Liver (tissue), 8 donors: ENCODE measurements at regions not wholly inside any gene's neighbourhood (a gene's known extent, or its start where the extent isn't known, plus 50 kb on each side); places are given as distances from the start of the nearest gene placed in this dataset.

Experiments used
- DNase-seq: peaks from one replicate; pipeline ENCODE4 v3.0.0-alpha.2; 2017; ENCODE audit warnings: low spot score
- H3K27ac ChIP-seq, 2 donors: one replicate each; pipeline ENCODE4 v1.7.0; 2013; ENCODE audit warnings: inconsistent platforms in 2 of 2, low read length in 2 of 2, control low read depth in 1 of 2, low read depth in 1 of 2, mild to moderate bottlenecking in 1 of 2
- H3K27me3 ChIP-seq, 4 donors: one replicate each; pipeline versions ENCODE4 v1.6.1 to v1.7.0; 2013; ENCODE audit warnings: low read length in 3 of 4, inconsistent platforms in 1 of 4, mild to moderate bottlenecking in 1 of 4, moderate library complexity in 1 of 4; ENCODE audit not compliant: control insufficient read depth in 4 of 4, insufficient read depth in 4 of 4
- H3K36me3 ChIP-seq, 4 donors: one replicate each; pipeline versions ENCODE4 v1.6.1 to v1.7.0; 2013; ENCODE audit warnings: low read length in 3 of 4, mild to moderate bottlenecking in 3 of 4, low read depth in 1 of 4, moderate library complexity in 1 of 4; ENCODE audit not compliant: control insufficient read depth in 4 of 4, insufficient read depth in 3 of 4
- H3K4me1 ChIP-seq, 4 donors: one replicate each; pipeline versions ENCODE4 v1.6.1 to v1.7.0; 2013; ENCODE audit warnings: low read length in 3 of 4, mild to moderate bottlenecking in 3 of 4, moderate library complexity in 1 of 4; ENCODE audit not compliant: control insufficient read depth in 4 of 4, insufficient read depth in 4 of 4
- H3K4me3 ChIP-seq, 3 donors: one replicate each; pipeline versions ENCODE4 v1.6.1 to v1.7.0; 2013; ENCODE audit warnings: low read length in 3 of 3, control low read depth in 1 of 3, low read depth in 1 of 3, mild to moderate bottlenecking in 1 of 3
- H3K9ac ChIP-seq, 2 donors: one replicate each; pipeline ENCODE4 v1.7.0; 2013; ENCODE audit warnings: low read length in 2 of 2, mild to moderate bottlenecking in 2 of 2, moderate library complexity in 2 of 2, control low read depth in 1 of 2, low read depth in 1 of 2
- H3K9me3 ChIP-seq, 4 donors: one replicate each; pipeline versions ENCODE4 v1.6.1 to v1.7.0; 2013; ENCODE audit warnings: low read length in 3 of 4; ENCODE audit not compliant: control insufficient read depth in 4 of 4
- ATF3 ChIP-seq: IDR thresholded peaks from 2 replicates; pipeline ENCODE4 v1.6.1; 2016; ENCODE audit warnings: antibody characterized with exemption
- CTCF ChIP-seq: fragments of 150-350 bp; IDR thresholded peaks from 2 replicates; pipeline ENCODE4 v1.5.1; 2017; ENCODE audit warnings: improper control_type of control experiment, low read depth, low read length; ENCODE audit not compliant: missing input control
- EGR1 ChIP-seq, 2 donors: IDR thresholded peaks; 2 replicates each; pipeline ENCODE4 v1.6.1; 2016 to 2018; ENCODE audit warnings: antibody characterized with exemption in 2 of 2, low read depth in 2 of 2
- GABPA ChIP-seq, 2 donors: IDR thresholded peaks in 1 of 2; conservative IDR thresholded peaks in 1 of 2; 2 replicates each; pipeline ENCODE4 v1.6.1; 2016; ENCODE audit warnings: antibody characterized with exemption in 2 of 2, mild to moderate bottlenecking in 1 of 2, moderate library complexity in 1 of 2
- HNF4A ChIP-seq, 2 donors: conservative IDR thresholded peaks; 2 replicates each; pipeline ENCODE4 v1.6.1; 2016; ENCODE audit warnings: antibody characterized with exemption in 2 of 2, mild to moderate bottlenecking in 2 of 2
- HNF4G ChIP-seq: IDR thresholded peaks from 2 replicates; pipeline ENCODE4 v1.6.1; 2016; ENCODE audit warnings: antibody characterized with exemption
- MAX ChIP-seq: IDR thresholded peaks from 2 replicates; pipeline ENCODE4 v1.6.1; 2016; ENCODE audit warnings: antibody characterized with exemption
- REST ChIP-seq: IDR thresholded peaks from 2 replicates; pipeline ENCODE4 v1.6.1; 2016; ENCODE audit warnings: antibody characterized with exemption, mild to moderate bottlenecking
- TAF1 ChIP-seq: conservative IDR thresholded peaks from 2 replicates; pipeline ENCODE4 v1.6.1; 2016; ENCODE audit warnings: antibody characterized with exemption, mild to moderate bottlenecking
- YY1 ChIP-seq: IDR thresholded peaks from 2 replicates; pipeline ENCODE4 v1.6.1; 2016; ENCODE audit warnings: antibody characterized with exemption, mild to moderate bottlenecking
- ZBTB33 ChIP-seq: IDR thresholded peaks from 2 replicates; pipeline ENCODE4 v1.6.1; 2016; ENCODE audit warnings: antibody characterized with exemption
- WGBS: extraction: QIAGEN DNeasy Blood & Tissue Kit; methylation state at CpG from one replicate; pipeline ENCODE4 v1.1.7; 2013; 5-methylcytosine and 5-hydroxymethylcytosine counted together
- donor health status: healthy.
- donor health status: healthy.
- donor health status: healthy.
- donor health status: healthy.
- donor health status: healthy.

- Histone ChIP-seq H3K4me1 (no peaks in the 10 kb centered on the region), H3K9me3 (no peaks in the 10 kb centered on the region), H3K36me3 (no peaks in the 10 kb centered on the region), H3K4me3 (no peak overlapping the region), H3K9ac (no peak overlapping the region), H3K27me3 (no peaks in the 10 kb centered on the region), H3K27ac (no peak overlapping the region)
- 62% methylated on average over 4 of the region's 4 CpGs for WGBS
- DNase-seq, result no peak
- TF ChIP-seq EGR1 (IDR thresholded peaks at IDR 0.05; ENCODE audit: low read depth in 2 of 2), result no peak
- no peak for TF ChIP-seq HNF4A (conservative IDR thresholded peaks at IDR 0.05)
- no peak for TF ChIP-seq TAF1
- no peak for TF ChIP-seq MAX
- TF ChIP-seq ATF3, result no peak
- no peak for TF ChIP-seq CTCF
- TF ChIP-seq GABPA (IDR thresholded peaks at IDR 0.05 in 1 of 2, conservative IDR thresholded peaks at IDR 0.05 in 1 of 2), result no peak
Observed at GRCh38 chr1:163770265-163770664, 448.5 kb downstream of the NUF2 start.

GRCh38 chr1:163771637-163772036, 449.9 kb downstream of the NUF2 start:
- Histone ChIP-seq H3K27ac (no peak overlapping the region), H3K9ac (no peak overlapping the region), H3K4me3 (no peak overlapping the region), H3K9me3 (no peaks in the 10 kb centered on the region), H3K4me1 (no peaks in the 10 kb centered on the region), H3K36me3 (no peaks in the 10 kb centered on the region), H3K27me3 (no peaks in the 10 kb centered on the region)
- 59% methylated on average over 2 of the region's 2 CpGs for WGBS
- no peak for DNase-seq
- TF ChIP-seq TAF1, result no peak
- no peak for TF ChIP-seq YY1
- TF ChIP-seq EGR1 (IDR thresholded peaks at IDR 0.05; ENCODE audit: low read depth in 2 of 2), result no peak
- no peak for TF ChIP-seq HNF4G
- TF ChIP-seq REST, result no peak
- no peak for TF ChIP-seq ZBTB33
- no peak for TF ChIP-seq CTCF
